Spleen (tissue), 11 donors: ENCODE measurements at regions not wholly inside any gene's neighbourhood (a gene's known extent, or its start where the extent isn't known, plus 50 kb on each side); places are given as distances from the start of the nearest gene placed in this dataset.
A peak's percentile ranks its signal among the peaks of the same experiment; 100 is the strongest.

ENCODE experiments used
- DNase-seq: peaks from one replicate; pipeline ENCODE4 v3.0.0-alpha.2; 2020
- H3K27ac ChIP-seq, 8 donors: fragments of 200-600 bp; sonication (generic) in 7 of 8; 1 replicate in 4 of 8; 2 replicates in 4 of 8; pipeline versions ENCODE4 v1.5.0 to v1.8.0; 2016 to 2021; ENCODE audit warnings: inconsistent platforms in 4 of 8, mild to moderate bottlenecking in 4 of 8, moderate library complexity in 1 of 8
- H3K27me3 ChIP-seq, 7 donors: fragments of 200-600 bp; sonication (generic) in 6 of 7; replicated peaks in 1 of 7; 1 replicate in 4 of 7; 2 replicates in 3 of 7; pipeline versions ENCODE4 v1.5.0 to v1.8.0; 2016 to 2021; ENCODE audit warnings: inconsistent platforms in 3 of 7, mild to moderate bottlenecking in 1 of 7
- H3K36me3 ChIP-seq, 6 donors: fragments of 200-600 bp; sonication (generic) in 5 of 6; 1 replicate in 4 of 6; 2 replicates in 2 of 6; pipeline versions ENCODE4 v1.5.0 to v1.8.0; 2016 to 2021; ENCODE audit warnings: inconsistent platforms in 2 of 6
- H3K4me1 ChIP-seq, 6 donors: fragments of 200-600 bp; sonication (generic) in 5 of 6; 1 replicate in 3 of 6; 2 replicates in 3 of 6; pipeline versions ENCODE4 v1.5.0 to v1.8.0; 2016 to 2021; ENCODE audit warnings: inconsistent platforms in 3 of 6
- H3K4me3 ChIP-seq, 8 donors: fragments of 200-600 bp; sonication (generic) in 7 of 8; 1 replicate in 4 of 8; 2 replicates in 4 of 8; pipeline versions ENCODE4 v1.5.0 to v1.8.0; 2016 to 2021; ENCODE audit warnings: inconsistent platforms in 4 of 8, mild to moderate bottlenecking in 4 of 8, moderate library complexity in 2 of 8
- H3K9me3 ChIP-seq, 8 donors: fragments of 200-600 bp; sonication (generic) in 7 of 8; 1 replicate in 4 of 8; 2 replicates in 4 of 8; pipeline versions ENCODE4 v1.5.0 to v1.8.0; 2016 to 2021; ENCODE audit warnings: inconsistent platforms in 4 of 8
- POLR2A ChIP-seq, 3 donors: fragments of 450-650 bp; IDR thresholded peaks; one replicate each; pipeline ENCODE4 v1.5.1; 2017; ENCODE audit warnings: antibody characterized with exemption in 3 of 3, mild to moderate bottlenecking in 1 of 3
- POLR2AphosphoS5 ChIP-seq, 3 donors: sonication (generic); formaldehyde crosslinking; IDR thresholded peaks; one replicate each; pipeline ENCODE4 v1.5.1; 2017; ENCODE audit warnings: antibody characterized with exemption in 3 of 3
- WGBS, 5 donors: extraction: QIAGEN DNeasy Blood & Tissue Kit in 3 of 5; methylation state at CpG; one replicate each; pipeline versions ENCODE4 v1.1.5 to v1.1.7; 2013 to 2018; 5-methylcytosine and 5-hydroxymethylcytosine counted together
- intact Hi-C: fragments of 100-400 bp; cut with DNase I; formaldehyde crosslinking; loops from one replicate; pipeline ENCODE4 v1.15.0; 2023; ENCODE audit warnings: low total_unique reads
- TF ChIP-seq, protein P1 (sequence below), 11 experiments: fragments of 200-600 bp in 7 of 11; fragments of 450-650 bp in 4 of 11; sonication (generic) in 4 of 11; IDR thresholded peaks in 8 of 11; conservative IDR thresholded peaks in 3 of 11; 1 replicate in 7 of 11; 2 replicates in 4 of 11; pipeline versions ENCODE4 v1.4.0 to v1.8.0; 2016 to 2021; ENCODE audit warnings: antibody characterized with exemption in 11 of 11, inconsistent platforms in 4 of 11, mild to moderate bottlenecking in 1 of 11
- donor health status: healthy with polysubstance abuse.
- donor health status: DM: no; HTN: no; CAD: no; lungs with moderate emphysema.
- donor health status: DM: no; HTN: no; CAD: no.
- donor health status: Bipolar disorder and iron deficiency.
- donor health status: healthy.
- donor health status: DM: no; HTN: no; CAD: no.
- donor health status: DM: yes; HTN: yes; CAD: no.

DNA sequence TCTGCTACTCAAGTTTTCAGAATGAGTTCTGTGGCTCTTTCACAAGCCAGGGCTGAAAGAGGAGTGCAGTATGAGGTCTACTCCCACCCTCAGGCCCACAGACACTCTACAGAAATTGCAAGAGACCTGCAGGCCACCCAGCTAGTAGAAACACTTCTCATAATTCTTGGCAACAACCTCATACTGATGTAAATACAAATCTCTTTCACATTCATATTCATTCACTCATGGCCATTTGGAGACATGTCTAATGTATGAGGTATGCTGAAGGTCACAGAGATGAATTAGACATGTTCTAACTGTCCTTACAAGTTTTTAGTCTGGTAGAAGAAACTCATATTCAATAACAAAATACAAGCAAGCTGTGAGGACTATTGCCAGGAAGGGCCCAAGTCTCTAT, 83.8 kb upstream of the KLHL29 start:
- Histone ChIP-seq H3K9me3 (no peaks in the 10 kb centered on the region), H3K27me3 (peaks cover 0 to 12% (median 0%) of the 10 kb centered on the region in 7 donors), H3K4me1 (no peaks in the 10 kb centered on the region), H3K36me3 (no peaks in the 10 kb centered on the region), H3K27ac (no peak overlapping the region), H3K4me3 (no peak overlapping the region)
- DNase-seq, result no peak
- intact Hi-C loops, result no loop called here
- no peak for TF ChIP-seq POLR2A (IDR thresholded peaks at IDR 0.05)
- TF ChIP-seq POLR2AphosphoS5 (IDR thresholded peaks at IDR 0.05), result no peak
- TF ChIP-seq, protein P1, sequence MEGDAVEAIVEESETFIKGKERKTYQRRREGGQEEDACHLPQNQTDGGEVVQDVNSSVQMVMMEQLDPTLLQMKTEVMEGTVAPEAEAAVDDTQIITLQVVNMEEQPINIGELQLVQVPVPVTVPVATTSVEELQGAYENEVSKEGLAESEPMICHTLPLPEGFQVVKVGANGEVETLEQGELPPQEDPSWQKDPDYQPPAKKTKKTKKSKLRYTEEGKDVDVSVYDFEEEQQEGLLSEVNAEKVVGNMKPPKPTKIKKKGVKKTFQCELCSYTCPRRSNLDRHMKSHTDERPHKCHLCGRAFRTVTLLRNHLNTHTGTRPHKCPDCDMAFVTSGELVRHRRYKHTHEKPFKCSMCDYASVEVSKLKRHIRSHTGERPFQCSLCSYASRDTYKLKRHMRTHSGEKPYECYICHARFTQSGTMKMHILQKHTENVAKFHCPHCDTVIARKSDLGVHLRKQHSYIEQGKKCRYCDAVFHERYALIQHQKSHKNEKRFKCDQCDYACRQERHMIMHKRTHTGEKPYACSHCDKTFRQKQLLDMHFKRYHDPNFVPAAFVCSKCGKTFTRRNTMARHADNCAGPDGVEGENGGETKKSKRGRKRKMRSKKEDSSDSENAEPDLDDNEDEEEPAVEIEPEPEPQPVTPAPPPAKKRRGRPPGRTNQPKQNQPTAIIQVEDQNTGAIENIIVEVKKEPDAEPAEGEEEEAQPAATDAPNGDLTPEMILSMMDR (IDR thresholded peaks at IDR 0.05 in 8 of 11, conservative IDR thresholded peaks at IDR 0.05 in 3 of 11), result no peak

DNA sequence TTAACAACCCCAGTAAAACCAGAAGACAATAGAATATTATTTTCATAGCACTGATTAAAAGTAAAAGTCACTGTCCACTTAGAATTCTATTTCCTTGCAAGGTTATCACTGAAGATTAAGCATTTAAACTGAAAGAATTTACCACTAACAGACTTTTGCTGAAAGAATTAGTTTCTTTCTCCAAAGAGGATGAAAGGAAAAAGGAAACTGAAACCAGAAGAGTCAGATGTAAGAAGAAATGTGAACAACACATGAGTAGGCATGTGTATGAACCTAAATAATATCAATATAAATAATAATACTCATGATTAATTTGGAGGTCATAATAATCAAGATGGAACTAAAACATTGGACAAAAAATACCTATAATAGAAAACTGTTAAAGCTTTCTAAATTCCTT, 82.4 kb upstream of the KLHL29 start:
- Histone ChIP-seq H3K36me3 (no peaks in the 10 kb centered on the region), H3K9me3 (no peaks in the 10 kb centered on the region), H3K4me3 (no peak overlapping the region), H3K27me3 (peaks cover 0 to 14% (median 0%) of the 10 kb centered on the region in 7 donors), H3K27ac (no peak overlapping the region), H3K4me1 (no peaks in the 10 kb centered on the region)
- intact Hi-C loops, result no loop called here
- TF ChIP-seq POLR2AphosphoS5 (IDR thresholded peaks at IDR 0.05), result no peak
- DNase-seq, result no peak

DNA sequence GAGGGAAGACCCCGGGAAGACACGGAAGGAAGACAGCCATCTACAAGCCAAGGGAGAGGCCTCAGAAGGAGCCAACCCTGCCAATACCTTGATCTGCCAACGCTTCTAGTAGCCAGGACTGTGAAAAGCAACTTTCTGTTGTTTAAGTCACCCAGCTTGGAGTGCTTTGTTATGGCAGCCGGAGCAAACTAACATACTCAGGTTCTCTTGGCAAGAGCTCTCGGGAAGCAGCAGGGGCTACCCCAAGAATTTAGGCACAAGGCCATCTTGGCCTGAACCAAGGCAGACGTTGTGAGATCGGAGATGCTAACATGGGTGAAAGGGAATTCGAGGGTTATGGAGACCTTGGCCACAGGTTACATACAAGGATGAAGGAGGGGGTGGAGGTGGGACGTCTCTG, 78.6 kb upstream of the KLHL29 start:
- intact Hi-C loops, result no loop called here
- Histone ChIP-seq H3K4me3 (no peak overlapping the region), H3K36me3 (no peaks in the 10 kb centered on the region), H3K4me1 (no peaks in the 10 kb centered on the region), H3K27me3 (peaks cover 0 to 14% (median 0%) of the 10 kb centered on the region in 7 donors), H3K9me3 (no peaks in the 10 kb centered on the region), H3K27ac (no peak overlapping the region)
- TF ChIP-seq POLR2A (IDR thresholded peaks at IDR 0.05) (no peak), POLR2AphosphoS5 (IDR thresholded peaks at IDR 0.05) (no peak)
- TF ChIP-seq, protein P1 (IDR thresholded peaks at IDR 0.05 in 8 of 11, conservative IDR thresholded peaks at IDR 0.05 in 3 of 11), result no peak
- no peak for DNase-seq
- WGBS, 5 donors, result 81 to 90% (median 84%) methylated on average over 9 of the region's 9 CpGs

DNA sequence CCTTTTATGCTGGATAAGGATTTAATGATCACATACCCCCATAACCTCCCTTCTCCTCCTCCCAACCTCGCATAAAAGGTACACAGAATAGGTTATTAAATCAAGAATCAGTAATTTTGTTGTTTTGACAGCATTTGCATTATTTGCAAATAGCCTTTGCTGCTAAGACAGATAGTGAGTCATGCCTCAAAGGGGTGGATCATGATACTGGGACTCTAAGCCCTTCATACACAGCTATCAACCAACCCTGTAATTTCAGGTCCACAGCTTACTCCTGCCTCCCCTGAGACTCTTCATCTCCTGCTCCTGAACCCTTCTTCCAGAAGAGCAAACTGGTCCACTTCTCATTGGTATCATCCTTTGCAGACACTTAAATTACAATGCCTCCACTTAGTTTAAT, 73.8 kb upstream of the KLHL29 start:
- no peaks in the 10 kb centered on the region for H3K36me3 ChIP-seq
- H3K27me3 ChIP-seq, result peaks cover 0 to 9% (median 0%) of the 10 kb centered on the region in 7 donors
- TF ChIP-seq POLR2AphosphoS5 (IDR thresholded peaks at IDR 0.05) (no peak), POLR2A (IDR thresholded peaks at IDR 0.05) (no peak)
- TF ChIP-seq, protein P1 (IDR thresholded peaks at IDR 0.05 in 8 of 11, conservative IDR thresholded peaks at IDR 0.05 in 3 of 11), result no peak
- no peaks in the 10 kb centered on the region for H3K4me1 ChIP-seq
- intact Hi-C loops, result no loop called here
- H3K9me3 ChIP-seq, result no peaks in the 10 kb centered on the region
- DNase-seq, result no peak
- H3K27ac ChIP-seq, result no peak overlapping the region
- WGBS, 5 donors, result 61 to 90% (median 74%) methylated on average over 1 of the region's 1 CpG
- no peak overlapping the region for H3K4me3 ChIP-seq

DNA sequence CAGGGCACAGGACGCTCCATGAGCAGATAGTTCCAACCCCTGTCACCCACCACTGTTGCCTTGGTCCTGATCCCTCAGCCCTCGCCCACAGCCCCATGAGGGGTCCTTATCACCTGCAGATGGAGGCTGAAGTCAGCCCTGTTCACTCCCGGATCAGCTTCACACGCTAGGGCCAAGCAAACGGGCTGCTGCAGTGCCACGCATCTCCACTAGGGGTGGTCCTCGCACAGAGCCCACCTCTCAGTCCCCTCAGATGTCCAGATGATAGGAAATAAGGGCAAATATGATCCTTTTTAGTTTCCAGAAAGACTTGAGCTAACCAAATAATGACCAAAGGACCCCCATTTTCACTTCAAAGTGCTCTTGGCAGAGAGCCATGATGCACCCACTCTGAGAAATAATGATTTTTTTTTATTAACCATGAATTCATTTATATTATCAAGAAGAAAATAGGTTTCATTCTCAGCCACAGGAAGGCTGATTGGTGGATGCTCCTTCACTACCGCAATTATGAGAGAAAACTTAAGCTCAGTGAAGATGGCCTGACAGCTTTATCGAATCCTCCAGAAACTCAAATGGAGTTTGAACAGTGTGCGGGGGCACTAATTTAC, 71.9 kb upstream of the KLHL29 start:
- no peaks in the 10 kb centered on the region for H3K36me3 ChIP-seq
- intact Hi-C loops, result no loop called here
- DNase-seq, result no peak
- H3K27ac ChIP-seq, result no peak overlapping the region
- peaks cover 0 to 9% (median 0%) of the 10 kb centered on the region in 7 donors for H3K27me3 ChIP-seq
- H3K9me3 ChIP-seq, result no peaks in the 10 kb centered on the region
- TF ChIP-seq, protein P1 (IDR thresholded peaks at IDR 0.05 in 8 of 11, conservative IDR thresholded peaks at IDR 0.05 in 3 of 11), result peak in 6 of 11 experiments; percentile 17 to 53 (median 42)
- TF ChIP-seq POLR2AphosphoS5 (IDR thresholded peaks at IDR 0.05), result no peak
- no peak for TF ChIP-seq POLR2A (IDR thresholded peaks at IDR 0.05)
- WGBS, 5 donors, result 48 to 59% (median 54%) methylated on average over 8 to 10 of the region's 10 CpGs
- no peak overlapping the region for H3K4me3 ChIP-seq
- H3K4me1 ChIP-seq, result no peaks in the 10 kb centered on the region
